ENCODE measurements at regions not wholly inside any gene's neighbourhood (a gene's known extent, or its start where the extent isn't known, plus 50 kb on each side); places are given as distances from the start of the nearest gene placed in this dataset.

GRCh38 chrX:121635141-121635540 lies 587.7 kb downstream of the GLUD2 start:
- no peaks in the 10 kb centered on the region for H3K79me2 ChIP-seq (ENCODE audit: control insufficient read depth, insufficient read depth, low read length)
- H3K4me1 ChIP-seq (replicated peaks in 1 of 2; ENCODE audit: control insufficient read depth in 2 of 2, insufficient read depth in 2 of 2, low read length in 2 of 2): no peaks in the 10 kb centered on the region
- H4K20me1 ChIP-seq (replicated peaks; ENCODE audit: control insufficient read depth, insufficient read depth, low read length): no peaks in the 10 kb centered on the region
- H3K9me3 ChIP-seq (replicated peaks; ENCODE audit: control insufficient read depth, insufficient read depth, low read depth, low read length): no peaks in the 10 kb centered on the region
- no peak for TF ChIP-seq SNAPC5 (CRISPR knock-in tag; IDR thresholded peaks at IDR 0.05)
- no peak for TF ChIP-seq FOXO4 (CRISPR knock-in tag; IDR thresholded peaks at IDR 0.05)
- TF ChIP-seq ZNF124 (CRISPR knock-in tag; IDR thresholded peaks at IDR 0.05): no peak
- no peak for TF ChIP-seq HMG20B (CRISPR knock-in tag; IDR thresholded peaks at IDR 0.05)
- TF ChIP-seq ATF4 (CRISPR knock-in tag; IDR thresholded peaks at IDR 0.05): no peak
- no peak for TF ChIP-seq CREBBP (IDR thresholded peaks at IDR 0.05; ENCODE audit: low read depth, low read length)
- TF ChIP-seq SMAD2 (IDR thresholded peaks at IDR 0.05; ENCODE audit: low read depth, low read length): no peak
- intact Hi-C loops (cut with micrococcal nuclease) (no loop called here), in situ Hi-C loops (cut with MboI) (no loop called here)
- H3K9me1 ChIP-seq (ENCODE audit: control insufficient read depth, insufficient read depth, low read length): no peaks in the 10 kb centered on the region
- no peak for FAIRE-seq
- no peak overlapping the region for H2AFZ ChIP-seq (ENCODE audit: low read depth, low read length)
- WGBS (ENCODE audit: insufficient coverage, low coverage, missing lambda C conversion rate): 5% methylated on average over 2 of the region's 2 CpGs
- H3K4me3 ChIP-seq: no peak overlapping the region
- no peaks in the 10 kb centered on the region for H3K27me3 ChIP-seq (ENCODE audit: control insufficient read depth in 2 of 2, insufficient read depth in 2 of 2, low read length in 2 of 2)
- DNase-seq (ENCODE audit: extremely low read depth in 1 of 4, low spot score in 3 of 4): no peak
- BruUV-seq (replicated peaks): no TSS peak
- H3K4me2 ChIP-seq (ENCODE audit: insufficient read depth, low read length): no peak overlapping the region
- no peak overlapping the region for H3K9ac ChIP-seq (ENCODE audit: insufficient read depth in 1 of 2, low read depth in 2 of 2, low read length in 2 of 2)
- H3K27ac ChIP-seq (ENCODE audit: extremely low read depth, low read depth, low read length): no peak overlapping the region
- ChIA-PET CTCF (ENCODE audit: low intra/inter-chr PET ratio) (no interaction called here), POLR2A (no interaction called here)
- no peaks in the 10 kb centered on the region for H3K36me3 ChIP-seq (ENCODE audit: control insufficient read depth, insufficient read depth, low read length)
- ATAC-seq: no peak

All from K562 (cell line).